Left lobe of liver (tissue), 2 donors: ENCODE measurements at regions not wholly inside any gene's neighbourhood (a gene's known extent, or its start where the extent isn't known, plus 50 kb on each side); places are given as distances from the start of the nearest gene placed in this dataset.
A peak's percentile ranks its signal among the peaks of the same experiment; 100 is the strongest.
"Not testable (repeated sequence)": the region's sequence is repeated elsewhere in the genome, so short reads cannot be mapped to it uniquely, and the experiment has no call there.

Experiments
- ATAC-seq: fragments of 200-7000 bp; cut with Tn5 transposase; one replicate; pipeline ENCODE4 v1.9.1; 2020; ENCODE audit warnings: mild to moderate bottlenecking, moderate library complexity
- DNase-seq: peaks from one replicate; pipeline ENCODE4 v3.0.0-alpha.2; 2020; ENCODE audit warnings: low spot score
- donor health status: DM: no; HTN: no; CAD: no; lungs with moderate emphysema.
- donor health status: DM: no; HTN: yes; CAD: no.

DNA sequence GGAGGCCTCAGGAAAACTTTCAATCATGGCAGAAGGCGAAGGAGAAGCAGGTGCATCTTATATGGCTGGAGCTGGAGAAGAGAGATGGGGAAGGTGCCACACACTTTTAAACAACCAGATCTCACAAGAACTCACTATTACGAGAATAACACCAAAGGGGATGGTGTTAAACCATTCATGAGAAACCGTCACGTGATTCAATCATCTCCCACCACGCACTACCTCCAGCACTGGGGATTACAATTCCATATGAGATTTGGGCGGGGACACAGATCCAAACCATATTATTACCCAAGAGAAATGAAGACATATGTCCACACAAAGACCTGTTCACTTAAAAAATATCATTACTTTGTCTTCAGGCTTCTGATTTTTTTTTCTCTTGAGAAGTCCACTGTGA is 518.5 kb downstream of the DCDC2C start:
- no peak for ATAC-seq
- DNase-seq = no peak

DNA sequence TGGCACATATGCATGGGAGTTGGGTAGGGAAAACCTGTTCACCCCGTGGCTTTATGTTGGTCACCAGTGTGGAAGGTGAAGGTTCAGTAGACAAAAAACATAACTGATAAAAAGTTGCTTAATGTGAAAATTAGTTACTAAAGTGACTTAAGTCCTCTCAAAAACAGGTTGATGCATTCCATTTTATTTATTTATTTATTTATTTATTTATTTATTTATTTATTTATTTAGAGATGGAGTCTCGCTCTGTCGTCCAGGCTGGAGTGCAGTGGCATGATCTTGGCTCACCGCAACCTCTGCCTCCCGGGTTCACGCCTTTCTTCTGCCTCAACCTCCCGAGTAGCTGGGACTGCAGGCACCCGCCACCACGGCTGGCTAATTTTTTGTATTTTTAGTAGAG is 541.0 kb downstream of the DCDC2C start:
- ATAC-seq = not testable (repeated sequence)

DNA sequence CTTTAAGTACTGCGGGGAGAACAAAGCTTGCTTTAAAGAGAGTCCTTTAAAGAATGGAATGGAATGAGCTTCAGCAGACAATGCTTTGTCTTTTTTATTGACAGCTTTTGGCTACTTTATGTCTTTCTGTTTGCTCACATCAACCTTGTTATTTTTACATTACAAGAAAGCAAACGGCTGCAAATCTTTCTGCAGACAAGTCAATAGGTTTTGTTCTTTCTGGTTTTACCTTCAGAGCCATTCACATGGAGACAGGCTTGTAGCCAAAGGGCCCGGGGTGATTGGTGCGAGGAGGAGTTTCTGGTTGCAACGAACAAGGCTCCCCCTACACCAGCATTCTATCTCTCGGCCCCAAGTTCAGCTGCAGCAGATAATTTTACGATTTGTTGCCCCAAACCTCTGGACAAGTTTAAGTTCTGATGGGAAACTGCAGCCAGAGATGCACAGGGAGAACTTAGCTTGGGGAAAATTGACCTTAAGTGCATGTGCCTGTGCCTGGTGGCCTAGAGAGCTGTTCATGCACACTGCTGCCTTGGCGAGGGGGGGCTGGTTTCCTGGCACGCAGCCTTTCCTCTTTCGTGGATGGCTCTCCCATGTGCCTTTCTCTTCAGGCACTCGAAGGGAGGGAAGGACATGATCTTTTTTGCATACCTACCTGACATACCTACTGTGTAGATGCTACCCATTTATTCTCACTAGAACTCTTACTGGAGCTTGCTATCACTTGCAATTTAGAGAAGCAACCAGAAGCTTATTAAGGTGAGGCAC is 543.2 kb downstream of the DCDC2C start:
- ATAC-seq (no peak), DNase-seq (no peak)

More for the DNA sequence above, 541.0 kb downstream of the DCDC2C start:
- DNase-seq = not testable (repeated sequence)

DNA sequence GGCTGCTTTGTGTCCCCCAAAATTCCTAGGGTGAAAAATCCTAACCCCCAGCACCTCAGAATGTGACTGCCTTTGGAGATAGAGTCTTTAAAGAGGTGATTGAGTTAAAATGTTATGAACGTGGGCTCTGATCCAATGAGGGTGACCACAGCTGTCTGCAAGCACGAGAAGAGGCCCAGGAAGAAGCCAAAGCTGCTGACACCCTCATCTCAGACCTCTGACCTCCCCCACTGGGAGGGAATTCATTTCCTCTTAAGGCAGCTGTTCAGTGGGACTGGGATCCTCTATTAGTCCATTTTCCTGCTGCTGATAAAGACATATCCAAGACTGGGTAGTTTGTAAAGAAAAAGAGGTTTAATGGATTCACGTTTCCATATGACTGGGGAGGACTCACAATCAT is 544.4 kb downstream of the DCDC2C start:
- no peak for DNase-seq
- ATAC-seq = no peak

DNA sequence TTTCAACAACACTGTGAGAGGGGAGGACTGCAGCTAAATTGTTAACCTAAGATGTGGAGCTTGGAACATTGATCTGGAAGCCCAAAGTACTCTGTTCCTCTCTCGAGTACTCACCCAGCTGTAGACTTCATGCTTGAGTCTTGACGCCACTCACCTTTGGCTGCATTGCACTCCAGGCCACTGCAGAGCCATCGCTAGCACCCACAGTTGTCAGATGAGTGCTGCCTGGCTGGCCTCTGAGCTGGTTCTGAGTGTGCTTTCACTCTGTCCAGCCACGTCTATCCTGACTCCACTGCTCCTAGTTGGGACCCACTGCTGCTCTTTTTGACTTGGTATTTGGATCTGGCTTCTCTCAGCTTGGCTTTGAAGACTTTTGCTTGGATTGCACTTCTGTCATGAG is 552.1 kb downstream of the DCDC2C start:
- DNase-seq (no peak), ATAC-seq (no peak)

DNA sequence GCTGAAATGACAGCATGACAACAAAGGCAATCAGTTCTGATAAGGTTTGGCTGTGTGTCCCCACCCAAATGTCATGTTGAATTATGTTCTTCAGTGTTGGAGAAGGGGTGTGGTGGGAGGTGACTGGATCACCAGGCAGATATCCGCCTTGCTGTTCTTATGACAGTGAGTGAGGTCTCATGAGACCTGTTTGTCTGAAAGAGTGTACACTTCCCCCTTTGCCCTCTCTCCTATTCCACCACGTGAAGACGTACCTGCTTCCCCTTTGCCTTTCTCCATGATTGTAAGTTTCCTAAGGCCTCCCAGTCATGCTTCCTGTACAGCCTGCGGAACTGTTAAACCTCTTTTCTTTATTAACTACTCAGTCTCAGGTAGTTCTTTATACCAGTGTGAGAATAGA is 553.0 kb downstream of the DCDC2C start:
- DNase-seq = no peak
- no peak for ATAC-seq

DNA sequence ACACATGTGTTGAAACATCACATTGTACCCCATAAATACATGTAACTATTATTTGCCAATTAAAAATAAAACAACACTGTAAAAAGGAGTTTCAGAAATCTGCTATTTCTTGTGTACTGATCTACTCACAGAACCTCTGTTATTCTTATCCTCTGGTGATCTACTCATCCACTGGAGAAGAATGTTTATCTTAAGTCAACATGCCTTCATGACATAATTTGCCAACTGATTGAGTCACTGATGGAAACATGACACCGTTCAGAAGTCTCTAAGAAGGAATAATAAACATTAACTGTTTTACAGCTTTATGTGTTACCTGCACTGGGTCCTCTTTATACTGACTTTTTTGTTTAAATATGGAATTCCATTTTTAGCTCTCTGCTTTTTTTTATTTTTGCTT is 555.2 kb downstream of the DCDC2C start:
- no peak for DNase-seq
- no peak for ATAC-seq

DNA sequence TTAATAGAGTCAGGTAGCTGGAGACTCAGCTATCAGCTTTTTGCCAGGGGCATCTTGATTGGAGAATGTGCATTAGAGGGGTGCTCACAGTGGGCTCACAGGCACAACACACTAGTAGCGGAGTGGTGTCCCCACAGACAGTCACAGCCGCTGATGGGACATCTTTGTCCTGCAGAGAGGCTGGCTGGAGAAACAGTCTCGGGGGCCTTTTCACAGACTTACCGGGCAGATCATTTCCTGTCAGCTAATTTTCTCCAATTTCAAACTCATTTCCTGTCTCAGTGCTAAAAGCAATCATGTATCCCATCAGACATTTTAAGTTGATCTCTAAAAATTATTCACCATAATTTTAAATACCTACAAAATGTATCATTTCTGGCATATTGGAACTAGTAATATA is 562.6 kb downstream of the DCDC2C start:
- DNase-seq (no peak), ATAC-seq (no peak)

DNA sequence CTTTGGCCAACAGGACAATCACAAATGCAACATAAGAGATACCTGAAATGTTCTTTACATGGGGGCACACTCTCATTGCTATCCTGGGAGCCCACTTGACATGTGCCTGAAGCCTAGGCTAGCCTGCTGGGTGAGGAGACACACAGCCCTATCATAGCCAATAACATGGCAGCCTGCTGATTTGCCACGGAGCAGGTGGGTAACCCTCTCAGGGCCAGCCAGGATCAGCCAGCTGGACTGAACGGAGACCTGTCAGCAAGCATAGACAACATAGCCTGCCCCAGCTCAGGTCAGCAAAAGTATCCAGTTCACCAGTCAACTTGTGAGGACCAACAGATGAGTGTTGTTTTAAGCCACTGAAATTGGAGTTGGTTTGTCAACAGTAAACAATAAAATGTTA is 566.5 kb downstream of the DCDC2C start:
- ATAC-seq (no peak), DNase-seq (no peak)

DNA sequence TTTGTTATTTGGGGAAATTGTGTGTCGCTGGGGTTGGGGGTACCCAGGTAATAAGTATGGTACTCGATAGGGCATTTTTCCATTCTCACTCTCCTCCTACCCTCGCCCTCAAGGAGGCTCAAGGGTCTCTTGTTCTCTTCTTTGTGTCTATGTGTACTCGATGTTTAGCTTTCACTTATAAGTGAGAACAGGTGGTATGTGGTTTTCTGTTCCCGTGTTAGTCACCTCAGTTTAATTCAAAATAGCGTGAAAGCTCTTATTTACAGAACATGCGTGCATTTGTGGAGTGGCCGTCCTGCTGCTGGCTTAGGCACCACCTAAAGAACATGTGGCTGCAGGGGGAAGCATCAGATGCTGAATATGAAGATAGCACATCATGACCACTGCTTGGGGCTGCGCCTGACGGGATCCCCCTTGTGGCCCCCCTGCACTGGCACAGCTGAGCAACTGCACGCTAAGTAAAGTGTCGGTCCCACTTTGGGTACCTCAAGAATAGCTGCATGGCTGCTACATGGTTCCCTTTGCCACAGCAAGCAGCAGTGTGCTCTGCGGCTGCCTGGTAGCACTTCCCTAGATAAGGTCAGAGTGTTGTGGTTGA is 569.0 kb downstream of the DCDC2C start:
- DNase-seq = no peak
- no peak for ATAC-seq

DNA sequence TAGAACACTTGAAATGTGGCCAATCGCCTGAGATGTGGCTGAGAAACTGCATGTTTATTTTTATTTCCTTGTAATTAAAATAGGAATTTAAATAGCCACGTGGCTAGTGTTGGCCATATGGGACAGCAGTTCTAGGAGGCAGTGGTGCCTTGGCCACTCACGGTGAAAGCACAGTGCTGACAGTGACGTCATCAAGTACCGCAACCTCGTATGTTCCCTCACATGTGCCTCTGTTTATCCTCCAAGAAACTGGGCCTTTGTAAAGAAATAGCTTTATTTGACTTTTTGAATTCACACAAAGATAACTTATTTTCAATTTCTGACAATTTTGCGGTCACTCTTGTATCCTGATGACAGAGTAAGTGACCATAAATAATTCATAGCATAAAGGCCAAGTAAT is 575.0 kb downstream of the DCDC2C start:
- ATAC-seq = no peak
- no peak for DNase-seq

DNA sequence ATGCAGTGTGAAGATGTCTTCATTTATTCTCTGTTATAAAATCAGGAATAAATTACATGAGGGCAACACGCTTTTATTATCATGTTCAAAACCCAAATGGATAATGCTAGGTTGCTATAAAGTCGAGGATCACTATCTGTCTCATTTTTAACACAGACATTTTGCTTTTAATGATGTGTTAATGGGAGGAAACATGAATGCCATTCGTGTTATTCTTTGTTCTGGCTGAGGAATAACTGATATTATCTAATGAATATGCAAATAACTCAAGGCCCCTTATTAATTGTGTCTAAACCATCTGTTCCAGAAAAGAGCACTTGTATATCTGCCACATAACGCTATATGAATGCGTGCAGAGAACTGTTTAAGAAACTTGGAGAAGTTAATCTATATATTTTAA is 576.1 kb downstream of the DCDC2C start:
- DNase-seq = no peak
- no peak for ATAC-seq

DNA sequence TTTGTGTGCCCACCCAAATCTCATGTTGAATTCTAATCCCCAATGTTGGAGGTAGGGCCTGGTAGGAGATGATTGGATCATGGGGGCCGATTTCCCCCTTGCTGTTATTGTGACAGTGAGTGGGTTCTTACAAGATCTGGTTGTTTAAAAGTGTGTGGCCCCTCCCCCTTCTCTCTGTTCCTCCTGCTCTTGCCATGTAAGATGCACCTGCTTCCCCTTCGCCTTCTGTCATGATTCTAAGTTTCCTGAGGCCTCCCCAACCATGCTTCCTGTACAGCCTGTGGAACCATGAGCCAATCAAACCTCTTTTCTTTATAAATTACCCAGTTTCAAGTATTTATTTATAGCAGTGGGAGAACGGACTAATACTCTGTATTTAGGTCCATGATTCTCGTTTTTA is 588.1 kb downstream of the DCDC2C start:
- no peak for ATAC-seq

DNA sequence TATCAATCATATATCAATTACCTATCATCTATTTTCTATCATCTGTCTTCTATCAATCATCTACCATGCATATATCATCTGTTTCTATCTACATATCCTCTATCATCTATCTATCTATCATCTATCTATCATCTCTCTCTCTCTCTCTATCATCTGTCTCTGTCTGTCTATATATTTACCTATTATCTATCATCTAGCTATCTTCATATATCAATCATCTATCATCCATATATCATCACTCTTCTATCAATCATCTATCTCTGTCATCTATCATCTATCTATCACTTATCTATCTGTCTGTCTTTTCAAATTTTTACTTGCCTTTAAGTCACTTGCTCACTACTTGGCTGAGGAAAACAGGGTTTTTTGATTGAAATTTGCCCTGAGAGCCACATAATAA is 592.3 kb downstream of the DCDC2C start:
- no peak for DNase-seq
- no peak for ATAC-seq

More for the DNA sequence above, 588.1 kb downstream of the DCDC2C start:
- DNase-seq = no peak

DNA sequence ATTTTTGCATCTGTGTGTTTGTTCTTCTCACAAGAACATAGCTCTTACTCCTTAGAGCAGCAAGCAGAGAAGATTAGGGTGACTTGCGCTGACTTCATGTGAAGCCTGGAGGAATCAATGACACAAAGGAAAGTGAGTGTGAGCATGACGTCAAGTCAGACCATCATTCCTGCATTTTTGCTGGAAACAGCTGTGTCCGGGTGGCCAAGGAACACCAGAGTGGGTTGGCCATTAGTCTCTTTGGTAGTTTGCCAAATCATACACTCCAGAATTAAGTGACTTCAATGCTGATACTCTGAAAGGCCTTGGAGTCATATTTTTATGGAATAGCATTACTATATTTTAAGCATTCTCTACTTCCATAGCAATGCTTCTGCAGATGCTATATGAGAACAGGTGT is 597.2 kb downstream of the DCDC2C start:
- DNase-seq (no peak), ATAC-seq (no peak)

DNA sequence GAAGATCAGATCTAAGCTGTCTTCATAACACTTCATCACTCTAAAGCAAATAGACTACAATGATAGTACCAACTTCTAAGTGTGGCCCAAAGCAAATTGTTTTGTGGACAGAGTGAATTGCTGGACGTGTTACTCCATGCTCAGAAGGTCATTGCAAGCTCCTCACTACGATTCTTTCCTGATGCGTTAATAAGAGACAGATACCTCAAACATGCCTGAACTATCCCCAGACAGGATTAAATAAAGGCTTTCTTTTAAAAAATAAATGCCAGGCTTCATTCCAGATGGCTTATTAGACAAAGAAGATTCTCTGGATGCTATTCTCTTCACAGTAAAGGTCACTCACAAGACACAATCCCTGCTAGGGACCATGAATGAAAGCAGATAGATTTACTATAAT is 621.2 kb downstream of the DCDC2C start:
- DNase-seq (no peak), ATAC-seq (no peak)

DNA sequence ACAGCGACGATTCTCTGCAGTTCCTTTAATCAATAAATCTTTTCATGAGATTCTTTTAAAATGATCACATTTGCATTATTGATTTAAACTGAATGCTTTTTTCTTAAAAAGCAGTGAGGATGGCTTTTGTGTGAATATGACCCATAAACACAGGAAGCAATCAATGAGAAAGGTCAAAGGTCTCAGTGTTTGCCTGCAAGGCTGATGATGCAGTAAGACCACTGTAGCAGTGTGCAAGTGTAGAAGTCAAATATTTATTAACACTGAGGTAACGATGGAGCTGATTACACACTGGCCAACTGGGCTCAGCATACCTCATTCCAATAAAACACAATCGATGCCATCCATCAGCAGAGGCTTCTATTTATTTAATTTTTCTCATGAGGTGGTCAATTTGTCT is 633.5 kb downstream of the DCDC2C start:
- ATAC-seq = no peak
- no peak for DNase-seq

DNA sequence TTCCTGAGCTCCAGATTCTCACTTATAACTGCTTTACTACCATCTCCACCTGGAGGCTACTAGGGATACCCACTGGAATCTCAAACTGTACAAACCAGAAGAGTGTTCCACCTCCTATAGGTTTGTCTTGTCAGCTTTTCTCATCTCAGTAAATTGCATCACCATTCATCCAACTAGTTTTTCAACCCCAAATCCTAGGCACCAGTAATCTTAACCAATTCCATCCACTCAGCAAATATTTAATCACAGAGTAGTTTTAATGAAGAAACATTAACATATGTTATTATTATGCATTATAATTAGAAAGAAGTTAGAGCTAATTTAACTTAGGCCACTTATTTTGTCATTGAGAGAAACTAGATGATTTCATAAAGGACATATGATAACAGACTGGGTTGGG is 635.0 kb downstream of the DCDC2C start:
- DNase-seq (no peak), ATAC-seq (no peak)

DNA sequence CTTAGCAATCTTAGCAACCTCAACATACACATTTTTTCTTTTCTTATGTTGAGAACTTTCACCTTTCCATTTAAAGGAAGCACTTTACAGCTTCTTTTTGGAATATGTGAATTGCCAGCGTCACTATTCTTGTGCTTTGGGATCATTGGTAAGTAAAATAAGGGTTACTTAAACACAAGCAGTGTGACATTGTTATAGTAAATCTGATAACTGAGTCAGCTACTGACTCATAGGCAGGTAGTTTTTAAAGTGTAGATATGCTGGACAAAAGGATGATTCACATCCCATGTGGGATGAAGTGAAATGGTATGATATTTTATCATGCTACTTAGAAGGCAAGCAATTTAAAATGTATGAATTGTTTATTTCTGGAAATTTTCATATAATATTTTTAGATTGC is 637.2 kb downstream of the DCDC2C start:
- no peak for ATAC-seq
- no peak for DNase-seq

DNA sequence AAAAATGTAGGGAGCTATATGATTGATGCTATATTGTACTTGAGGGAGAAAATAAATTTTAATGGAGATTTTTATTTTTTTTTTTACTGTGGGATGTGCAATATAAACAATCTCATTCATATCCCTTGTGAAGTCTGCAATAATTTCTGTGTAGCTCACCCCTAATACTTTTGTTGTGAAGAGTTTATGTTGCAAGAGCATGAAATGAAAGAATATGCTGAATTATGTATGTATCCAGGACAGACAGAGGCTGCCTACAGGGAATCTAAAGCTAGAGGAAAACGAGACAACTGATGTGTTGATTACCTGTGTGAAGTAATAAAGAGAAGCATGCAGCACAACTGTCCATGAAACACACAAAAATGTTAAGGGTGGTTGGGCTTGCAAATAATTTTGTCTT is 643.3 kb downstream of the DCDC2C start:
- no peak for DNase-seq
- no peak for ATAC-seq

DNA sequence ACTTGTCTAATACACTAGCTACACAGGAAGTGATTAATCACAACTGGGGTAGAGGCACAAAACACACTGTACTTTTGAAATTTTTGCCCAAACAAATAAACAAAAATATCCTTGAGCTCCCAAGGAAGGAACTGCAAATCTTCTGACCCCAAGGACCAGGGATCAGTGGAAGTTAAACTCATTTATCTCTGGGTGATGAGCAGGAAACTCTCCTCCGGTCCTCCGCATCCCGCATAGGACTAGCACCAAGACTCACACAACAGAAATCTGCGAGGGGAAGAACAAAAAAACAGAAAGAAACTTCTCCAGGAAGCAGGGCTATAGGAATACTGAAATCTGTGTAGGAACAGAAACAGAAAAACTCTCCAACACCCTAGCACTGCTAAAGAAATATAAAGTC is 650.3 kb downstream of the DCDC2C start:
- DNase-seq (no peak), ATAC-seq (no peak)

DNA sequence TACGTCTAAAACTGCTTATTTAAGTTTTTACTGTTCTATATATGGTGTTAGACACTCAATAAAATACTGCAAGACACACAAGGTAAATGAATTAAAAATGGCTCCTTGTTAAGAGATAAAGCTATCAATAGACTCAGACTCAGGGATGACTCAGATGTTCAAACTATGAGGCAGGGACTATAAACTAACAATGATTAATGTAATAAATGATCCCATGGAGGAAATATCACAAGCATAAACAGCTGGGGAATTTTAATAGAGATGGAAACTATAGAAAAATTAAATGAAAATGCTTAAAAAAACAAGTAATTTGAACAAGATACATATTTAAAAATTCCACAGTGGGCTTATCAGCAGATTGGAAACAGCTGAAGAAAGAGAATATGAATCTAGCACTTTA is 650.8 kb downstream of the DCDC2C start:
- no peak for ATAC-seq

DNA sequence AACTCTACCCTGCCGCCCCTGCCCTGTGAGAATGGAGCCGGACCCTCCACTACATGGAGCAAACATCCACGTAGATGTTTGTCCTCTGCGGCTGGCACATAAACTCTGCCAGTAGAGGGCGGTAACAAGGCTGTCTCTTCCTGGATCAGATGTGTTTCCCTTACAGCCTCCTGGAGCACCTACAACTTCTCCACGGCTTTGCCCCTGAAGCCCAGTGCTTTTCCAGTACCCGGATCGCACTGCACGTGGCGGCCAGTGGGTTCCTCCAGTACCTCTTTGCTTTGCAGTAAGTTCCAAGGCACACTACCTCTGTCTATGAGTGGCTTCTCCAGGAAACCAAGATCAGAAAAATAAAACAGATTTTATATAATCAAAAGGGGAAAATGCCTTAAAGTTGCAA is 651.3 kb downstream of the DCDC2C start:
- no peak for DNase-seq
- ATAC-seq = peak; percentile 59

More for the DNA sequence above, 650.8 kb downstream of the DCDC2C start:
- DNase-seq = no peak
